CD4-positive, alpha-beta T cell treated with Interleukin-15 for 4 hours (primary cell): ENCODE measurements at regions not wholly inside any gene's neighbourhood (a gene's known extent, or its start where the extent isn't known, plus 50 kb on each side); places are given as distances from the start of the nearest gene placed in this dataset.

ENCODE experiments used
- DNase-seq: peaks from one replicate; pipeline ENCODE4 v3.0.0-alpha.2; 2020; ENCODE audit warnings: low spot score

GRCh38 chr2:61722318-61722717, 131.5 kb downstream of the FAM161A start:
- no peak for DNase-seq

DNA sequence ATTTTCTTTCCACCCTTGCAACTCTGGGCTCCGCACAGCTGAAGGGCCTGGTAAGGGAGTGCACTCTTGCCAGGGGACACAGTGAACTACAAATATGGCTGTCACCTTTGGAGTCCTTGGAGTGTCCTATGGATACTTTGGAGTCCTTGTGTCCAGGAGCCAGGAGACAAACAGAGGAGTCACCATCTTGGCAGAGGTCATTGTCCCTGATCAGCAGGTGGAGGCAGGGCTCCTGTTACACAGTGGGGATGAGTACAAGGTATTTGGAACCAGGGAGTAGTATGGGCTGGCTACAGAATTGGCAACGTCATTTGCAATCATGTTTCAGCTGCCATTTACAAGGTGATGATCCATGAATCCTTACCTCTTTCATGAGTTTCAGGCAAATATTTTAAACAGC, 132.5 kb downstream of the FAM161A start:
- no peak for DNase-seq

DNA sequence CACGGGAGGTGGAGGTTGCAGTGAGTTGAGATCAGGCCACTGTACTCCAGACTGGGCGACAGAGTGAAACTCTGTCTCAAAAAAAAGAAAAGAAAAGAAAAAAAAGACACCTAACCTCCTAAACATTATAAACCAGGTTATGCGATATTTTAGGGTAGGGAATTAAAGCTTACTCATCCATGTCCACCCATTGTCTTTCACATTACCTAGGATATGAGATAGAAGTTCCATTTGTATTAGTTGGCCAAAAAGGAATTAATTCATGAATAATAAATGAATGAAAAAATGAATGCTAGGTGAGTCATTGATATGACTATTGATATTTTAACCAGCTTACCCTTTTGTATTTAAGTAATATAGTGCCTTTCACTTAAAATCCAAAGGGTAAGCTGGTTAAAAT, 132.9 kb downstream of the FAM161A start:
- DNase-seq: no peak

GRCh38 chr2:61718965-61719364, 134.9 kb downstream of the FAM161A start:
- no peak for DNase-seq

- no peak for DNase-seq
Measured at GRCh38 chr2:61715506-61715905, 138.4 kb downstream of the FAM161A start.

DNA sequence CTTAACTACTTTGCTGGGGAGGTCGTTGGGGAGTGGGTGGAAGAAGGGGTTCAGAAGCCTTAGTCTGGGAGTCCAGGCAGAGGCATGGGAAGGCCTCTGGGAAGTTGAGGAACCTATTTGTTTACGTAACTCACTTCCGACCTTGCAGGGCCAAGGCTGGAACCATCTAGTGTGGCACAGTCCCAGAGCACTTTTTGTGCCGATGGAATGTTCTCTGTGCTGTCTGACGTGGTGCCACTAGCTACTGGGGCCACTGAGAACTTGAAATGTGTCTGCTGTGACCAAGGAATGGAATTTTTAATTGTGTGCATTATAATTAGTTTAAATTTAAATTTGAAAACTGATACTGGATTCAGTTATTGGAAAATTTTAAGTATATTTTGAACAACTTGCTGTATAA, 139.7 kb downstream of the FAM161A start:
- no peak for DNase-seq

DNA sequence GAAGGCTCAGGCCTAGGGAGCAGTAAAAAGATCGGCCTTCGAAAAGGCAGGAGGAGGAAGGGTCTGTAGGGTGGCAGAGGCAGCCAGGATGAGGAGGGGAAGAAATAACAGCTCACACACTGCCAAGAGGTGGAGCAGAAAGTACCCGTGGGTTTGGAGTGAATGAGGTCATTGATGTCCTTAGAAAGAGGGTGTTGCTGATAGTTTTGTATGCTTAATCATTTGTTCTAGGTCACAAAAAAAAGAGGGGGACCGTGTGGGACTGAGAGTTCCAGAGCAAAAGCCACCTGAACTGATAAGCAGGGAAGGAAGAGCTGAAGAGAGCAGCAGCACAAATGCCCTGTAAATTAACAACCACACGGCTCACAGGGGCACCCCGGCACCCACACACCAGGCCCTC, 140.4 kb downstream of the FAM161A start:
- DNase-seq: no peak

- DNase-seq: no peak
Measured at GRCh38 chr2:61712060-61712459, 141.8 kb downstream of the FAM161A start.

GRCh38 chr2:61710711-61711110, 143.1 kb downstream of the FAM161A start:
- DNase-seq: no peak

DNA sequence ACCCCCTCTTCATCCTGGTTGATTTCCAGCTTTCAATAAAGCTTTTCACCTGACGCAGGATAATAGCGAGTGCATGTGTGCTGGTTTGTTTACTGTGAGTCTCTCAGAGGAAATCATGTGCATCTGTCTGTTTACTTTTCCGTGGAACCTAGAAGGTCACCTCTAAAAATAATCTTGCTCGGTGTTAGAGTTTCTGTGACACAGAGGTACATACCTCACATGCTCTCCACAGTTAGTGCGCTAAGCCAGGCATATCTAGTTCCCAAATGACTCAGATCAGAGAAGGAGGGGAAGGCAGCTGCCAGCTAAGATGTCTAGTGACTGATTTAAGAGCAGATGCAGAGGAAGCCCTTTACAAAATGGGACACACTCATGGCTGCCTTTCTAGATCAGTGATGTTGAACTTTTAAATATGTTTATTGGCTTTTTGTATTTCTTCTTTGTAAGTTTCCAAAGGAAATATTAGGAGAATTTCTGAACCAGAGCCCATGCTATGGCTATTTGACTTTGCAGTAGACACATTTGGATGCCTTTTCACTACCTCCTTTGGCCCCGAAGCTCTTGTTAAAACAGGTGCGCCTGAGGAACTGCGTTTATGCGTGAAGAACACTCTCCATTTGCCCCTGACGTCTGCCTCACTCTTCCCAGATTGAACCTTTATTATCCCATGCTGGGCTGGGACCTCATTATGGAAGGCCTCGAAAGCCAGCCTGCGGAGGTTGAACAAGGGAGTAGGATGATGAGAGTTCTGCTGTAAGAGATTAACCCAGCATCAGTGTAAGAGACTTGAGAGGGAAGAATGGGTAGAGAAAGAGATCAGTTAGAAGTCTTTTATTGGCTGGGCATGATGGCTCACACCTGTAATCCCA, 145.6 kb downstream of the FAM161A start:
- DNase-seq: no peak

GRCh38 chr2:61705625-61706024, 148.2 kb downstream of the FAM161A start:
- DNase-seq: no peak

DNA sequence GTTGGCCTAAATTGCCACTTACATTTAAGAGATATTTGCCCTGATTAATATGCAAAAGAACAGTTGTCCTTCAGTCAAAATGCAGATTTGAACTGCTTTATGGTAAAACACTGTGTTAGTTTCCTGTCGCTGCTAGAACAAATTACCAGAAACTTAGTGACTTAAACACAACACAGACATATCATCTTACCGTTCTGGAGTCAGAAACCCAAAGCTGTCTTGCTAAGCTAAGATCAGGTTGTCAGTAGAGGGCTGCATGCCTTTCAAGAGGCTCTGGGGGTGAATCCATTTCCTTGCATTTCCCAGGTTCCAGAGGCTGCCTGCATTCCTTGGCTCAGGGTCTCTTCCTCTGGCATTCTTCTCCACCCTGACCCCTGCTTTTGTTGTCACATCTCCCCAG, 149.5 kb downstream of the FAM161A start:
- no peak for DNase-seq

DNA sequence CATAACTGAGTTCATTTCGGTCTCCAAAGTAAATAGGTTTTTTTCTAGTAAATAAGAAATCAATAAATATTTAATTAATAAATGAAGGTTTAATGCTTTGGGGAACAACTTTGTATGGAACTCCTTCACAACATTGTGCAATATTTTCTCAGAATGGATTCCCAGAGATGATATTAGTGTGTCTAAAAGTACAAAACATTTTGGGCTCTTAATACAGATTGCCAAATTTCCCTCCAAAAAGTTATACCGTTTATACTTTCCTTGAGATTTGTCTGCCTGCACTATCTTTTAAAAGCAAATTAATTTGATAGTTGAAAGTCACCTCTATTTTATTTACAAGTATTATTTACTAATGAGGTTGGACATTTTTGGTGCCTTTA, 151.8 kb downstream of the FAM161A start:
- no peak for DNase-seq

DNA sequence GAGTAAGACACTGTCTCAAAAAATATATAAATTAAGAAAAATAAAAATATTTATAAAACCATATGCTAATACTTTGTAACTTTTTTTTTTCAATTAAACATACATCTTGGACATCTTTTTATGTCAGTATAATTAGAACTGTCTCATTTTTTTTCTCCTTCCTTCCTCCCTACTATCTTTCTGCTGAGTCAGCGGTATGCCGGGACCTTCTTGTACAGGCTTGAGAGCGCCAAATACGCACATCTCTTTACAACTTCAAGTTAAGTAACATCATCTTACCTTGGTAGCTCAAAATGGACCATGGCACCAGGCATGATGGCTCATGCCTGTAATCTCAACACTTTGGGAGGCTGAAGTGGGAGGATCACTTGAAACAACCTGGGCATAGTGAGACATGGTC, 153.4 kb downstream of the FAM161A start:
- no peak for DNase-seq

DNA sequence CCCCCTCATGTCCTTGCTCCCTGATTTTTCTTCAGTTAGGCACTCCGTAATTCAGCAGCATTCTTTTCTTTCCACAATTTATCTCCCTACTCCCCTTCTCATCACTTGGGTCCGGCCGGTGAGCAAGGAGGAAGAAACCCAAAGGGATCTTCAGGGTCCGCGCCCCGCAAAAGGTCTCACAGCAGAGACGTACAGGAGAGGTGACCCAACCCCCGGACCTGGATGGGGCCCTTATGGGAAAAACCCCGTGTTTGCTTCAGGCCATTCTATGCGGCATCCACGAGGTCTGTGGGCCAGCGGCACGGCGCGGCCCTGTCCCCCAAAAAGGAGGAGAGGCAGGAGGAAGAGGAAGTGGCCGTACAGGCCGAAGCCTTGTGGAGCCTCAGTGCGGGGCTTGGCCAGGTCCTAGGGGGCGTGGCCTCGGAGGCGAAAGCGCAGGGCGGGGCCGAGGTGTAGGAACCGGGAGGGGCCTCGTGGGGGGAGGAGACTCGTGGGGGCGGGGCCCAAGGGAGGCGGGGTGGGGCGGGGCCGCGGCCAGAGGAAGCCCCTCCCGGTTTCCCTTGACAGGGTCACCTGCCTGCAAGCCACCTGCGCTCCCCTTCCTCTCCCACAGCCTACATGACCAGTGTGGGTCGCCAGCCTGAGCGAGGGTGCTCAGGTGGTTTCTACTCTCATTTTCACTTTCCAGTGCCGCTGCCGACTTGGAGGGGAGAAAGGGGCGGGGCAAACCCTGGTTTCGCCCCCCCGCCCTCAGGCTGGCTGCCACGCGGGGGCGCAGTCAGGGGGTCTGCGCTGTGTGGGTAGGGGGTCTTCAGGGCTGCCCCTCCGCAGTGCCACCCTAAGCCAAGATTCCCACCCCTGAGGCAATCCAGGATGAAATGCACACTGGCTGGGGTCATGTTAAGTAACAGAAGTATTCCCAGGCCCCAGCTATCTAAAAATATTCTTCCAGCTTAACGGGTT, 156.4 kb upstream of the XPO1 start:
- DNase-seq: peak; percentile 83

DNA sequence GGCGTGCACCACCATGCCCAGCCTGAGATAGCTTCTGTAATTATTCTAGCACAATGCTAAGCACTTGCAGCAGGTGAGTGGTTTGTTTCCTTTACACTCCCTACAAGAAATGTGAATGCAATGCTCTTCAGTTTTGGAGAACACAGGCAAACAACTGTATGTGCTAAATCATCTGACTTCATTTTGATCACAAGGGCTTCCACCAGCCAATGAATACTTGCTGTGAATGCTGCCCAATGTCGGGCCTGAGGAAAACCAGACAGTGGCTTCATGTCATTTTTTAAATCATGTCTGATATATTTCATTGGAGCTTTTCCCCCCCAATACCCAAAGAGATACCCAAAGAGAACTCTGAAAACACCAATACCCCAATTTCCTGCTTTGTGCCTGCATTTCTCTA, 155.6 kb upstream of the XPO1 start:
- DNase-seq: no peak

- no peak for DNase-seq
Measured at GRCh38 chr2:61690078-61690596, 152.0 kb upstream of the XPO1 start.

GRCh38 chr2:61689568-61689967, 151.4 kb upstream of the XPO1 start:
- no peak for DNase-seq

DNA sequence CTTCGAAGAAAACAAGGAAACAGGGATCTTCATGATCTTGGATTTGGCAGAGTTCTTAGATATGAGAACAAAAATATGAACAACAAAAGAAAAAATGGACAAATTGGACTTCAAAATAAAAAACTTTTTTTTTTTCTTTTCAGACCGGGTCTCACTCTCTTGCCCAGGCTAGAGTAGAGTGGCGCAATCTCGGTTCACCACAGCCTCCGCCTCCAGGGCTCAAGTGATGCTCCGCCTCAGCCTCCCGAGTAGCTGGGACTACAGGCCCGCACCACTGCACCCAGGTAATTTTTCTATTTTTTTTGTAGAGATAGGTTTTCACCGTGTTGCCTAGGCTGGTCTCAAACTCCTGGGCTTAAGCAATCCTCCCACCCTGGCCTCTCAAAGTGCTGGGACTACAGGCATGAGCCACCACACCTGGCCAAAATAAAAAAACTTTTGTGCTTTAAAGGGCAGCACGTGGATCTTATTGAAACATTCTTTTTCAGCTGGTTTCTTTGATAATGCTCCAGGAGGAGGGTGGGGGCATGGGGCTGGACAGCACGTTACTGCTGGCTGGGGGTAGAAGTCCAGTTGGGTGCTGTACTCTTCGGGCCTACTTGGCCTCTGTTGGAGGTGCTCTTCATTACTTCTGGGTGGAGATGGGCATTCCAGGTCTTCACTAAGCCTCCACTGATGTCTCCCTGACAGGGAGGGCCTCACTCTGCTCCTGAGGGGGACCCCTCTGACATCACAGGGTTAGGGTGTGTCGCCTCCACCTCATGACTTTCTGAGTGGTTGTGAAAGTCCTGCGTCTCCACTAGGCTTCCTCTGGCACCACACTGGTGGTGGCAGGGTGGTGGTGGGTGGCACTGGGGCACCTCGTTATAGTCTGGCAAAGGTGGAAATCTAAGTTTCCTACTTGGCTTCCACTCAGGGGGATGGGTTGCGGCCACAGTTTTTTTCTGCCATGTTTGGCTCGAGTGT, 150.5 kb upstream of the XPO1 start:
- DNase-seq: no peak

DNA sequence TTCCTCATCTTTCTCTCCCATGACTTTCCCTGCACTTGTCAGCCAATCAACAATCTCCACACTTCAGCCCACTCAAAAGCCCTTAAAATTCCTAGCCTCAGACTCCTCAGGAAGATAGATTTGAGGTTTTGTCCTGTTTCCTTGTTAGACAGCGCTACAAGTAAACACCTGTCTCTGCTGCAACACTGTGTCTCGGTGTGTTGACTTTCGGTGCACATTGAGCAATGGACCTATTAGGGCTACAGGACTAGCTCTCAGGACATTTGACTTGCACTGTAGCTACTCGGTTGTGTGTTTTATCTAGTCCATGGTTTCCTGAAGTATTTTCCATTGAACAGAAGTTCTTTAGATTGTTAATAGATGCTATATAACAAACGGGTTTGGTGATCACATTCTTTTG, 140.9 kb upstream of the XPO1 start:
- no peak for DNase-seq

DNA sequence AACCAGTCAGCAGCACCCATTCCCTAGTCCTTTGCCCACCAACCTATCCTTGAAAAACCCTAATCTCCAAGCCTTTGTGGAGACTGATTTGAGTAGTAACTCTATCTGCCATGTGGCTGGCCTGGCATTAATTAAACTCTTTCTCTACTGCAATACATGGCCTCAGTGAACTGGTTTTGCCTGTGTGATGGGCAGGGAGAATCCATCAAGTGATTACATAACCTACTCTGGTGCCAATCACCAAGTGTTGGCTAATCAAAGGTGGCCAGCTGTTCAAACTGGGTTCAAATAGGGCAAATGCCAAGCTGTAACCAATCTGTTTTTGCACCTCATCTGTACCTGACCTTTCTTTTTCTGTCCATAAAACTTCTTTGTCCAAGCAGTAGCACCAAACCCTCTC, 139.8 kb upstream of the XPO1 start:
- DNase-seq: no peak

DNA sequence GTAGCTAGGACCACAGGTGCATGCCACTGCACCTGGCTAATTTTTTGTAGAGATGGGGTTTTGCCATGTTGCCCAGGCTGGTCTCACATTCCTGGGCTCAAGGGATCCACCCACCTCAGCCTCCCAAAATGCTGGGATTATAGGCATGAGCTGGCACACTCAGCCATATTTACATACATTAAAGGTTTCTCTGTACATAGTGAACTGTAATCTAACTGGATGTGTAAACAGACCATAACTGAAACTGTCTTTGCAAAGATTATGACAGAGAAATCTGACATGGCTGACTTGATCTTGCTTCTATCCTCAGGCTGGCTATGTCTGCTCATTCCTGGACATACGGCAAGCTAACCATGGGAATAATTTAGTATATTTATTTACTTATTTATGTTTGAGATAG, 139.2 kb upstream of the XPO1 start:
- DNase-seq: no peak
